Uterus (tissue), 2 donors: ENCODE measurements at regions not wholly inside any gene's neighbourhood (a gene's known extent, or its start where the extent isn't known, plus 50 kb on each side); places are given as distances from the start of the nearest gene placed in this dataset.

ENCODE experiments used
- POLR2A ChIP-seq, 2 donors: fragments of 450-650 bp; IDR thresholded peaks; one replicate each; pipeline ENCODE4 v1.6.1; 2016; ENCODE audit warnings: antibody characterized with exemption in 2 of 2, mild to moderate bottlenecking in 1 of 2, moderate library complexity in 1 of 2
- TF ChIP-seq, protein P1 (sequence below), 4 experiments: fragments of 200-600 bp in 2 of 4; fragments of 450-650 bp in 2 of 4; sonication (generic) in 2 of 4; IDR thresholded peaks; one replicate each; pipeline ENCODE4 v1.5.1; 2016 to 2019; ENCODE audit warnings: antibody characterized with exemption in 4 of 4, mild to moderate bottlenecking in 2 of 4, moderate library complexity in 1 of 4

DNA sequence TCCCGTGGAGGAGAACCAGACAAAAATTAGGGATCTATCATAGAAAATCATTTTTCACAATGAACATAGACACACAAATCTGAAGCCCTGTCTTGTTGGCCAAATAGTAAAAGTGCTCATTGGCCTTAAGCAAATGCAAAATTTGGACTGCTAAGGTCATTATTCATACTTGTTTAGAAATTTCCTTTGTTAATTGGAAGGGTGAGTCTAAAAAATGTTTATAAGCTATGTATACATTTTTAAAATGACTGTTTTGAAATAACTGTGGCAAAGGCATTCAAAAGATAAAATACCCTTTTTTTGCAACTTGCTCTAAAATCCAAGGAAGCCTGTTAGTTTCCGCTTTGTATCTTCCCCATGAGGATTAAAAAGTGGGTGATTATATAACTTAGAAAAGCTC lies 195.0 kb downstream of the ZNF330 start:
- TF ChIP-seq, protein P1, sequence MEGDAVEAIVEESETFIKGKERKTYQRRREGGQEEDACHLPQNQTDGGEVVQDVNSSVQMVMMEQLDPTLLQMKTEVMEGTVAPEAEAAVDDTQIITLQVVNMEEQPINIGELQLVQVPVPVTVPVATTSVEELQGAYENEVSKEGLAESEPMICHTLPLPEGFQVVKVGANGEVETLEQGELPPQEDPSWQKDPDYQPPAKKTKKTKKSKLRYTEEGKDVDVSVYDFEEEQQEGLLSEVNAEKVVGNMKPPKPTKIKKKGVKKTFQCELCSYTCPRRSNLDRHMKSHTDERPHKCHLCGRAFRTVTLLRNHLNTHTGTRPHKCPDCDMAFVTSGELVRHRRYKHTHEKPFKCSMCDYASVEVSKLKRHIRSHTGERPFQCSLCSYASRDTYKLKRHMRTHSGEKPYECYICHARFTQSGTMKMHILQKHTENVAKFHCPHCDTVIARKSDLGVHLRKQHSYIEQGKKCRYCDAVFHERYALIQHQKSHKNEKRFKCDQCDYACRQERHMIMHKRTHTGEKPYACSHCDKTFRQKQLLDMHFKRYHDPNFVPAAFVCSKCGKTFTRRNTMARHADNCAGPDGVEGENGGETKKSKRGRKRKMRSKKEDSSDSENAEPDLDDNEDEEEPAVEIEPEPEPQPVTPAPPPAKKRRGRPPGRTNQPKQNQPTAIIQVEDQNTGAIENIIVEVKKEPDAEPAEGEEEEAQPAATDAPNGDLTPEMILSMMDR (IDR thresholded peaks at IDR 0.05) = no peak
- TF ChIP-seq POLR2A (IDR thresholded peaks at IDR 0.05) = no peak
